ENCODE measurements at regions not wholly inside any gene's neighbourhood (a gene's known extent, or its start where the extent isn't known, plus 50 kb on each side); places are given as distances from the start of the nearest gene placed in this dataset.
"Not testable (repeated sequence)": the region's sequence is repeated elsewhere in the genome, so short reads cannot be mapped to it uniquely, and the experiment has no call there.

GRCh38 chr10:130345728-130346127 is 209.5 kb downstream of the GLRX3 start:
- no peak for DNase-seq (ENCODE audit: low read depth in 1 of 2, low spot score in 1 of 2)

GRCh38 chr10:130350996-130351395 is 214.8 kb downstream of the GLRX3 start:
- DNase-seq (ENCODE audit: low read depth in 1 of 2, low spot score in 1 of 2), result no peak

- no peak for DNase-seq (ENCODE audit: low read depth in 1 of 2, low spot score in 1 of 2)
Measured at GRCh38 chr10:130351466-130352290, 215.5 kb downstream of the GLRX3 start.

- DNase-seq (ENCODE audit: low read depth in 1 of 2, low spot score in 1 of 2), result no peak
Measured at GRCh38 chr10:130352291-130352645, 216.1 kb downstream of the GLRX3 start.

- DNase-seq (ENCODE audit: low read depth in 1 of 2, low spot score in 1 of 2), result no peak
Measured at GRCh38 chr10:130353928-130354572, 217.9 kb downstream of the GLRX3 start.

GRCh38 chr10:130354573-130354954 is 218.4 kb downstream of the GLRX3 start:
- DNase-seq (ENCODE audit: low read depth in 1 of 2, low spot score in 1 of 2), result no peak

- no peak for DNase-seq (ENCODE audit: low read depth in 1 of 2, low spot score in 1 of 2)
Measured at GRCh38 chr10:130354976-130355795, 219.0 kb downstream of the GLRX3 start.

- not testable (repeated sequence) for DNase-seq (ENCODE audit: low read depth in 1 of 2, low spot score in 1 of 2)
Measured at GRCh38 chr10:130356429-130356828, 220.2 kb downstream of the GLRX3 start.

- DNase-seq (ENCODE audit: low read depth in 1 of 2, low spot score in 1 of 2), result no peak
Measured at GRCh38 chr10:130357226-130357625, 221.0 kb downstream of the GLRX3 start.

- DNase-seq (ENCODE audit: low read depth in 1 of 2, low spot score in 1 of 2), result no peak
Measured at GRCh38 chr10:130357951-130358350, 221.8 kb downstream of the GLRX3 start.

- DNase-seq (ENCODE audit: low read depth in 1 of 2, low spot score in 1 of 2), result no peak
Measured at GRCh38 chr10:130358981-130359650, 222.9 kb downstream of the GLRX3 start.

GRCh38 chr10:130359711-130360110 is 223.5 kb downstream of the GLRX3 start:
- DNase-seq (ENCODE audit: low read depth in 1 of 2, low spot score in 1 of 2), result no peak

- DNase-seq (ENCODE audit: low read depth in 1 of 2, low spot score in 1 of 2), result no peak
Measured at GRCh38 chr10:130360826-130361311, 224.7 kb downstream of the GLRX3 start.

GRCh38 chr10:130361351-130362105 is 225.3 kb downstream of the GLRX3 start:
- no peak for DNase-seq (ENCODE audit: low read depth in 1 of 2, low spot score in 1 of 2)

GRCh38 chr10:130362308-130362761 is 226.1 kb downstream of the GLRX3 start:
- DNase-seq (ENCODE audit: low read depth in 1 of 2, low spot score in 1 of 2), result no peak

- no peak for DNase-seq (ENCODE audit: low read depth in 1 of 2, low spot score in 1 of 2)
Measured at GRCh38 chr10:130363051-130363450, 226.9 kb downstream of the GLRX3 start.

GRCh38 chr10:130363899-130364445 is 227.8 kb downstream of the GLRX3 start:
- DNase-seq (ENCODE audit: low read depth in 1 of 2, low spot score in 1 of 2), result no peak

- DNase-seq (ENCODE audit: low read depth in 1 of 2, low spot score in 1 of 2), result no peak
Measured at GRCh38 chr10:130364631-130365411, 228.6 kb downstream of the GLRX3 start.

Measured in stimulated activated CD4-positive, alpha-beta T cell treated with anti-CD3 and anti-CD28 coated beads, Interleukin-15, amount 100 ng/mL, for 1 hour (primary cell).